IPS DF 4.7 (cell line): ENCODE measurements at regions not wholly inside any gene's neighbourhood (a gene's known extent, or its start where the extent isn't known, plus 50 kb on each side); places are given as distances from the start of the nearest gene placed in this dataset.
"Not testable (repeated sequence)": the region's sequence is repeated elsewhere in the genome, so short reads cannot be mapped to it uniquely, and the experiment has no call there.

Source experiments
- DNase-seq: peaks from one replicate; pipeline ENCODE4 v3.0.0-alpha.2; 2013; ENCODE audit warnings: low spot score; ENCODE audit errors: extremely low read depth

DNA sequence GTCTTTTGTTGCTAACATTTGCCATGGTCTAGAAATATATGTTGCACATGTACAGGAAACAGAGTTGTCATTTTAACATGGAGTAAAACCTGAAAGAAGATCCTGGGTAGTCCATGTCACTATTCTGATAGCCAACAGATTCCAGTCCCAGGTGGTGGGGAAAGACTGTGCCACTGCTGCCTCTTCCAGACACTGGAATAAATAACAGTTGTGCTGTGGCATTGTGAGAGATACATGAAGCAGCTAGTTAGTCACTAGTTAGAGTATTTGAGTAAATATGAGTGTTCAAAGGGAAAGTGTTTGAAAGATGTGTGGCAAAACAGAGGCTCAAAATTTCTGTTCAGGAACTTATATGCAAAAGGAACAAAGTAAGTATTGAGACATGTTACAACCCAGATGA is 1408.3 kb downstream of the EFNA5 start:
- no peak for DNase-seq

DNA sequence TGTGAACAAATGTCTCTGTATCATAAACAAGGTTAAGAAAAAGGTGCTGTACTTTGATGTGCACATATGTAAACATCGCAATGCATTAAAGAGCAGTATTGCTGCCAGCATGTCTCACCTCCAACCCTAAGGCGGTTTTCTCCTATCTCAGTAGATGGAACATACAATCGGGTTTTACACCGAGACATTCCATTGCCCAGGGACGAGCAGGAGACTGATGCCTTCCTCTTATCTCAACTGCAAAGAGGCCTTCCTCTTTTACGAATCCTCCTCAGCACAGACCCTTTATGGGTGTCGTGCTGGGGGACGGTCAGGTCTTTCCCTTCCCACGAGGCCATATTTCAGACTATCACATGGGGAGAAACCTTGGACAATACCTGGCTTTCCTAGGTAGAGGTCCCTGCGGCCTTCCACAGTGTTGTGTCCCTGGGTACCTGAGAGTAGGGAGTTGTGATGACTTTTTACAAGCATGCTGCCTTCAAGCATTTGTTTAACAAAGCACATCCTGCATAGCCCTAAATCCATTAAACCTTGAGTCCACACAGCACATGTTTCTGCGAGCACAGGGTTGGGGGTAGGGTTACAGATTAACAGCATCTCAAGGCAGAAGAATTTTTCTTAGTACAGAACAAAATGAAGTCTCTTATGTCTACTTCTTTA is 1411.2 kb downstream of the EFNA5 start:
- not testable (repeated sequence) for DNase-seq

DNA sequence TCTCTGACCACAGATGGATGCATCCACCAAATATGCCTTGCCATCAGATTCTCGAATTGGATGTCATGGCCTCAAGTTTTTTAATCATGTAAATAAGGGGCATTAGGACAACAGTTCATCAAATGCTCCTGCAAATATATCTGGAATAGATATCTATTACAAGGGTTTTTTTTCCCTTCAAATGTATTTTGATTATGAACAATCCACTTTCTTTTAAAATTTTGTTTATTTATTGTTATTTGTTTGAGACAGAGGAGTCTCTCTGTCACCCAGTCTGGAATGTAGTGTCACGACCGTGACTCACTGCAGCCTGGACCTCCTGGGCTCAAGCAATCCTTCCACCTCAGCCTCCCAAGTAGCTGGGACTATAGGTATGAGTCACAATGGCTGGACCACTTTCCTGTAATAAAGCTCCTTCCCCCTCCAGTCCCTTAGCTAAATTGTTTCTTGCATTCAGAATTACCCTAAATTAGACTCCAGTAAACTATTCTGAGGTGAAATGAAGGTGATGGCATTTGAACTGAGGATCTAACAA is 1412.1 kb downstream of the EFNA5 start:
- DNase-seq, result no peak

DNA sequence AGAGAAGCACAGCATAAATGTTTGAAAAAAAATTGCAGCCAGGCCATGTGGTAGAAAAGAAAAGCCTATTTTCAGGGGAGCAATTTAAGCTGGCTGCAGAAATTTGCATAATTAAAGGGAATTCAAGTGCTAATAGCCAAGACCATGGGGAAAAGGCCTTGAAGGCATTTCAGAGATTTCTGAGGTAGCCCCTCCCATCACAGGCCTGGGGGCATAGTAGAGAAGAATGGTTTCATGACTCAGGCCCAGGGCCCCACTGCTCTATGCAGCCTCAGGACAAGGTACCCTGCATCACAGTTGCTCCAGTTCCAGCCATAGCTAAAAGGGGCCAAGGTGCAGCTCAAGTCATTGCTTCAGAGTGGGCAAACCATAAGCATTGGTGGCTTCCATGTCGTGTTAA is 1416.0 kb downstream of the EFNA5 start:
- no peak for DNase-seq

DNA sequence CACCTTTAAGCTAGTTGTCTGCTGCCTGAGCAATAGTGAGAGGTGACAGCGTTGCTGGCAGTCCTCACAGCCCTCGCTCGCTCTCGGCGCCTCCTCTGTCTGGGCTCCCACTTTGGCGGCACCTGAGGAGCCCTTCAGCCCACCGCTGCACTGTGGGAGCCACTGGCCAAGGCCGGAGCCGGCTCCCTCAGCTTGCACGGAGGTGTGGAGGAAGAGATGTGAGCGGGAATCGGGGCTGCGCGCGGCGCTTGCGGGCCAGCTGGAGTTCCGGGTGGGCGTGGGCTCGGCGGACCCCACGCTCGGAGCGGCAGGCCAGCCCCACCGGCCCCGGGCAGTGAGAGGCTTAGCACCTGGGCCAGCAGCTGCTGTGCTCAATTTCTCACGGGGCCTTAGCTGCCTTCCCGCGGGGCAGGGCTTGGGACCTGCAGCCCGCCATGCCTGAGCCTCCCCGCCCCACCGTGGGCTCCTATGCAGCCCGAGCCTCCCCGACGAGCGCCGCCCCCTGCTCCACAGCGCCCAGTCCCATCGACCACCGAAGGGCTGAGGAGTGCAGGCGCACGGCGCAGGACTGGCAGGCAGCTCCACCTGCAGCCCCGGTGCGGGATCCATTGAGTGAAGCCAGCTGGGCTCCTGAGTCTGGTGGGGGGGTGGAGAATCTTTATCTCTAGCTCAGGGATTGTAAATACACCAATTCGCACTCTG is 1424.5 kb downstream of the EFNA5 start:
- not testable (repeated sequence) for DNase-seq

DNA sequence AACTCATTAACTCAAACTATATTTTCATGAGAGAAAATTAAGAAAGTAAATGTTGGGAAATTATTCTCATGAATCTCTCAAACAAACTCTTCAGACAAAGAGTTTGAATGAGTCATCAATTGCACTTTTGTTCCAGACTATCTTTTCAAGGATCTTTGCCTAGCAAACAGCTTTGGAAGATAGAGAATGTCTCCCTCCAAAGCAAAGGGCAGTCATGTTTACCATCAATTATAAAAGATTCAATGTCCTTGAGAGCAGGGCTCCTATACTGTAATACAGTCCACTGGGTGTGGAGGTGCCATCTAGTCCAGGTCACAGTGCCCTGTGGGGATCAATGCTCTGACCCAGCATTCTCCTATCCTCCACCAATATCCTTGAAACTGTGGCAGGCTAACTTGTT is 1429.3 kb downstream of the EFNA5 start:
- no peak for DNase-seq

DNA sequence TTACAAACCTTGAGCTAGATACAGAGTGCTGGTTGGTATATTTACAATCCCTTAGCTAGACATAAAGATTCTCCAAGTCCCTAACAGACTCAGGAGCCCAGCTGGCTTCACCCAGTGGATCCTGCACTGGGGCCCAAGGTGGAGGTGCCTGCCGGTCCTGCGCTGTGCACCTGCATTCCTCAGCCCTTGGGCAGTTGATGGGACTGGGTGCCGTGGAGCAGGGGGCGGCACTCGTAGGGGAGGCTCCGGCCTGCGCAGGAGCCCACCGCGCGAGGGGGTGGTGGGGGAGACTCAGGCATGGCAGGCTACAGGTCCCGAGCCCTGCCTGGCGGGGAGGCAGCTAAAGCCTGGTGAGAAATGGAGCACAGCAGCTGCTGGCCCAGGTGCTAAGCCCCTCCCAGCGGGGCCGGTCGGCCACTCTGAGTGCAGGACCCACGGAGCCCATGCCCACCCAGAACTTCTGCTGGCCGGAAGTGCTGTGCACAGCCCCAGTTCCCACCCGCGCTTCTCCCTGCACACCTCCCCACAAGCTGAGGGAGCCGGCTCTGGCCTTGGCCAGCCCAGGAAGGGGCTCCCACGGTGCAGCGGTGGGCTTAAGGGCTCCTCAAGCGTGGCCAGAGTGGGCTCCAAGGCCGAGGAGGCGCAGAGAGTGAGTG is 1464.7 kb downstream of the EFNA5 start:
- DNase-seq, result no peak

DNA sequence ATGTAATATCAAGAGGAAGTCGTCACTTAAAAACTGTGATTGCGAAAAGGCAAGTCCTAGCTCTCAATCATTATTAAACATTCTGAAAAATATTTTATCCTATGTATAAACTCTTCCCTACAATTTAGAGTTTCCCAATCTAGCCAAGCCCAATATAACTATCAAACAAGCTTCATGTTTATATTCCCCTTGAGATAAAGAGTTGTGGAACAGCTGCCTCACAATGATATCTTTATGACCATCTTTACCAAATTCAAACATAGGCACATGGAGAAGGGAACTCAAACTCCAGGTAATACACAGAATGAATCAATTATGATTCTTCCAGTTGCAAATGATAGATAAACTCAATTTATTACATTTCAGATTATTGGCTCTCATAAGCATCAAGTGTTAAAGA is 1468.7 kb downstream of the EFNA5 start:
- DNase-seq, result no peak

DNA sequence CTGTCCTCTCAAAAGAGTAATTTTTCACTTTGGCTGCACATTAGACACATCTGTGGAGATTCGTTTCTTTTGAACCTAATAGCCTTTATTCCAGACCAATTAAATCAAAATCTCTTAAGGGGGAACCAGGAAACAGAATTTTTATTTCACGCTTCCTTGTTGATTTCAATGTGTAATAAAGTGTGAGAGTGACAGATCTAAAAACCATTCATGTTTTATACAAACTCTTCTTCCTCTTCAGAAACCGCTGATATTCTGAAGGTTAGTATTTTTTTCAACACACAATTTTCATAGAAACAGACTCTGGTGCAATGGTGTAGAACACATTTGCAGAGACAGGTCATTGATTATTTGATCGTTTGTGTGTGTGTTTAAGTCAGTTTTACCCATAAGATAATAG is 1469.8 kb downstream of the EFNA5 start:
- DNase-seq, result no peak

DNA sequence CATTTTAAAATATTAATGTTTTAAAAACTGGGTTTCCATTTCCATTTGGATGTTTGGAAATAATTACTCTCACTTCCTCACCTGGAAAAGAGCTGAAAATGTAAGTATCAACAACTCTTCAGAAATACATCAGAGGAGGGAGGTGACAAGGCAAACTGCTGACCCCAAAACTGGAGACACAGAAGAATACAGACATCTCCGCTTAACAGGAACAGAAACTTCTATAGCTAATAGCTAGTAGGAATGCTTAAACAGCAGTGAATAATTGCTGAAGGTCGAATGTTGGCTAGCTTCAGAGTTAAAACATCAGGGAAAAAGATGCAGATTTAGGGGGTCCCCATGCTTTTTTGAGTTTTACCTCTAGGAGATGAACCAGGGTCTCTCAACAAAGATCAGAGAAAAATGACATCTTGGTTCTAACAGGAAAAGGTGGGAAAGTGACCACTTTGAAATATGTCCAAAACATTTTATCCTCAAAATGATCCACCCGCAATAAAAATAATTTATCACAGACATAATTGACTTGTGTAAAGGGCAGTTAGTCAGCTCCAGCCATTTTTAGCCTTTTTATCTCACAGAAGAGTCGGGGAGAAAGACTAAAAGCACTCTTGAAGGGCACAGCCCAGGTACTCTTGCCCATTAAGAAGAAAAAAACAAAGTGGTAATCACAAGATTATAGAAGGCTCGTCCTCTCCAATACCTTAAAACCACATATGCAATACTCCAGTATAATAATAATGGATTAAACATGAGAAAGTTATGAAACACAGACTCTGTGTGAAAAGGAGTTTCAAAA is 1474.9 kb downstream of the EFNA5 start:
- no peak for DNase-seq

DNA sequence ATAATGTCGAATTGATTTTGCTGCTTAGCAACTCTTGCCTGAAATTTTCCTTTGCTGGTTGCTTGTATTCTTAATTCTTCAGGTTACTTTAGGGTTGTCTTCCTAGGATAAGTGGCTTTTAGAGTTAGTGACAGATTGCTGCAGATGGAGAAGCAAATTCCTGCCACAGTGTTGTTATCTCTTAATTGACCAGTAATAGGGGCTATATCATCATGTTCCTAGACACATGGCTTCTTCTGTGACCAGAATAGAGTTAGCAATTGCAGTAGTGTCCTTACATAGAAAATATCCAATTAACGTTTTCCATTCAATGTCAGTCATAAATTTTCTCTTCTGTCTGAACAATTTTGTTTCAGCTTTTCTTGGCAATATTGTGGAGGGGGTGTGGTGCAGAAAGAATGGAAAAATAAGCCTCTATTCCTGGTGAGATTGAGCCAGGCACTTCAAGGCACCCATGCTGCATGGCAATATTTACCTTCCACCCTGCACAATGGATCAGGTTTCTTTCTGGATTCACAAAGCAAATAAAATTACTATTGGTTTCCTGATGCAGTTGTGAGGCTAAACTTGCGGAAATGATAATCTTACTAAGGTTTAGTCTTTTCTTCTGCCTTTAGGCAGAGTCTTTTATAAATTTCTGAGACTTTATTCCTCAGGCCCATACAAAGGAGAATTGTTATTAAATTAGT is 1481.5 kb downstream of the EFNA5 start:
- no peak for DNase-seq

DNA sequence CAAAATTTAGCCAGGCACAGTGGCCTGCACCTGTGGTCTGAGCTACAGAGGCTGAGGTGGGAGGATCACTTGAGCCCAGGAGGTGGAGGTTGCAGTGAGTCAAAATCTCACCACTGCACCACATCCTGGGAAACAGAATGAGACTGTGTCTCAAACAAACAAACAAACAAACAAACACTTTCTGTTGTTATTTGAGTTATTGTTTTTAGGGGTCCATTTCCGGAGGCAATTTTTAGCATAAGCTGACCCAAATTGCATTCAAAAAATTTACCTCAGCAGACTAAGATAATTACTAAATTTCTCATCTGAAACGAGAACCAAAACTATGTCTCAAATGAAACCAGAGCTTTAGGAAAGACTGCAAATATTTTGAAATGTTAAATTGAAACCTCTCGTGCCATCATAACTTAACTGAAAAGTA is 1485.1 kb downstream of the EFNA5 start:
- DNase-seq, result no peak

DNA sequence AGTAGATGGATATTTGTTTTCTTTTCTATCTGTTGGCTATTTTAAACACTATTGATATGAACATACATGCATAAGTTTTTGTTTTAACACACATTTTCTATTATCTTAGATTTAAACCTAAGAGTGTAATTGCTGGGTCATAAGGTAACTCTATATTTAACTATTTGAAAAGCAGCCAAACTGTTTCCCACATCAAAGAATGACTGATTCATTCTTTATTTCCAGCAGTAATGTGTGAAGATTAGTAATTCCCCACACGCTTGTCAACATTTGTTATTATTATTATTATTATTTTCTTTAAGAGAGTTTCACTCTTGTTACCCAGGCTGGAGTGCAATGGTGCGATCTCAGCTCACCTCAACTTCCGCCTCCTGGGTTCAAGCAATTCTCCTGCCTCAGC is 1495.8 kb downstream of the EFNA5 start:
- no peak for DNase-seq

DNA sequence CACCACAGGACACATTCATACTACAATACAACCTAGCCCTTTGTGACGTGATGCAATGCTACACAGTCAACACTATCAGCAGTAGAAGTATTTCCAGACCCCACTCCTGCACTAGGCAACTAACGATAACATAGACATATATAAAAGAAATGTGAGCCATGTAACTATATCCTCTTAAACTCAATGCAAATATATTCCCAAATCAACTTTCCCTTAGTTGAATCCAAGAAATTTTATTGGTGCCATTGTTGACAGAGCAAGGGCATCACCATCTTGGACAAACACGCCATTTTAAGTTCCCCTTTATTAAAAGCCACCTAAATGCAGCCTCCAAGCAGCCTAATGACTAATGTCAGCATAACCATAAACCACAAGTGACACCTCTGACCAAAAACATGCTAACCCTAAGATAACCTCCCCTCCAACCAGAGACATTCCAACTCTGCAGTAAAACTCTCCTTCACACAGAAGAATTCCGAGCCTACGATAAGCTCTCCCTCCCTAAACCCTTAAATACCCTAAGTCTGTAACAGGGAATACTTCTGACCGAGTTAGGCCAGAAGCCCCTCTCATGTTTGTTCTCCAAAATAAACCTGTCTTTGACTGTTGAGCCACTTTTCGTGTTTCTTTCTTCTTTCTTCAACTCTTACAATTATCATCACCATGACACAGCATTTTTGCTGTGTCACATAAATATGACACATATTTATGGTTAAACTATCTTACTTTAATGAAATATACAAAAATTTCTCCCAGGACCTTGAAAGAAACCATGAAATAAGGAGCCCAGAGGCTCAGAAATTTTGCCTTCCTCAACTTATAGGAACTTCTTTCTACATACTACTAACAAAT is 1497.8 kb downstream of the EFNA5 start:
- DNase-seq, result no peak

DNA sequence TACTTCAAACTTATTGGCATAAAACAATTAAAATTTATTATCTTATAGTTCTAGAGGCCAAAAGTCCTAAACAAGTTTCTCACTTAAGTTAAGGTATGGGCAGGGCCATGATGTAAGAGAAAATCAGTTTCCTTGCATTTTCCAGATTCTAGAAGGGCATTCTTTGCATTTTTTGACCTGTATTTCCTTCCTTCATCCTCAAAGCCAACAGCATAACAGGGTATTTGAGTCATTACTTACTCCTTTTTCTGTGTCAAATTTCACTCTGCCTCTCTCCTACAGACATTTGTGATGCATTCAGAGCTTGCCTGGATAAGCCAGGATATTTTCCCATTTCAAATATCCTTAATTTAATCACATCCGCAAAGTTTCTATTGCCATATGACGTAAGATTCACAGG is 1499.0 kb downstream of the EFNA5 start:
- DNase-seq, result no peak

DNA sequence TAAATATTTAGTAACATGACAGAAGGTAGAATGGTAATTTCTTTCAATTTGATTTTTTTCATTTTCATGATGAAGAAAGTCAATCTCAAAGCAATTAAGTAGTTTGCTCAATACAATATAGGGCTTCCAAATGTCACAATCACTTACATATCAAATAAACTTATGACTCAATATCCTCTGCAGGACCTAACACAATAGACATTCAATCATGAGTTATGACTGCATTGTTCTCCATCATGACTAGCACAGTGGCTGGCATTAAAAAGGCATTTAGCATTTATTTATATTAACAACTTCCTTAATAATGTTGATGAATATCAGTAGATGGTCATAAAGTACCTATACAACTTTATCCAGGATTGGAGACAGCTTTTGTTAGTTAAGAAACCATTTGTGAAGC is 1499.6 kb downstream of the EFNA5 start:
- no peak for DNase-seq

DNA sequence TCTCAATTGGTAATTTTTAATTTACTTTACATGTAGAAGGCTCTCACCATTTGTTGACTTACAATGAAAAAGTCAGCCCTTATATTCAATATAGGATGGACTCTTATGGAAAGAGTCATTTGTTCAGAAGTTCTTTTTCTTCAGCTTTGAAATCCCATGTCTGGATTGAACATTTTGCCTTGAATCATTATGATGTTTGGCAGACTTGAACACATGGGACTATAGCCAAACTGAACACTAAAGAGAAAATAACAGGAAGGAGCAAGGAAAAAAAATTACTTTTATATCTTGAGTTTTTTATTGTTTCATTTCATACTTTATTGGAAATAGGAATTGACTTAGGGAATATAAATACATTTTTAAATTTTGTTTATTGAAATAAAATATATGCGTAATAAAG is 1503.0 kb downstream of the EFNA5 start:
- no peak for DNase-seq

DNA sequence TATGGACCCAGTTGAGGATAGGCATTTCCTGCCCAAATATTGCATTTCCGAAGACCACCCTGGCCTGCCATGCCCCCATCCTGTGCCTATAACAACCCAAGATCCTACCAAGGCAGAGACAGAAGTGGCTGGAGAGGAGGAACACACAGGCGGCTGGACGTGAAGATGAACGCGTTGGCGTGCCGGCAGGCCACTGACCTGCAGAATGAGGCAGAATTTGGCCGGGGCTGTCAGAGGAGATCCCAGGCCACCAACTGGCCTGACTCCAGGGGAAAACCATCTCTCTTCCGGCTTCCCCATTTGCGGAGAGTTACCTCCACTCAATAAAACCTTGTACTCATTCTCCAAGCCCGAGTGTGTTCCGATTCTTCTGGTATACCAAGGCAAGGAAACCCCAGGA is 1507.5 kb downstream of the EFNA5 start:
- no peak for DNase-seq

DNA sequence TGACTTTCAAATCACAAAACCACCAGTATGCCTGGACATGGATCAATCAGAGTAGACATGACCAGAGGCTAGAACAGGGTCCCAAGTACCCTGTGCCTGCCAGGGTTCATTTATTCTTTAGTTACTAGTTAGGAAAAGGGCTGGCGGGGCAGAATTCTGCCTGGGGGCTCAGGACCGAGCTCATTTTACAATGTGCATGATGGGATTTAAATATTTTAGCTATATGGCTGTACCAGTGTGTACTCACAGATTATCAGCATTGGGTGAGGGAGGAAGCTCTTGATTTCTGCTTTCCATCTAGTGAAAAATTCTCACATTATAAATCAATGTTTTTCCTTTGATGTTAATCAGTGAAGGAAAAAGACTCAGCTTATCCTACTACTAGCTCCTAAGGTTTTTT is 1511.1 kb downstream of the EFNA5 start:
- DNase-seq, result no peak

DNA sequence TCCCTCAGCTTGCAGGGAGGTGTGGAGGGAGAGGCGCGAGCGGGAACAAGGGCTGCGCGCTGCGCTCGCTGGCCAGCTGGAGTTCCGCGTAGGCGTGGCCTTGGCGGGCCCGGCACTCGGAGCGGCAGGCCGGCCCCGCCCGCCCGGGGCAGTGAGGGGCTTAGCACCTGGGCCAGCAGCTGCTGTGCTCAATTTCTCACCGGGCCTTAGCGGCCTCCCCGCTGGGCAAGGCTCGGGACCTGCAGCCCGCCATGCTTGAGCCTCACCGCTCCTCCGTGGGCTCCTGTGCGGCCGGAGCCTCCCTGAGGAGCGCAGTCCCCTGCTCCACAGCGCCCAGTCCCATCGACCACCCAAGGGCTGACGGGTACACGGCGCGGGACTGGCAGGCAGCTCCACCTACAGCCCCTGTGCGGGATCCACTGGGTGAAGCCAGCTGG is 1516.4 kb downstream of the EFNA5 start:
- no peak for DNase-seq
